HG03571 (cell line): ENCODE measurements at regions not wholly inside any gene's neighbourhood (a gene's known extent, or its start where the extent isn't known, plus 50 kb on each side); places are given as distances from the start of the nearest gene placed in this dataset.

Source experiments
- ATAC-seq: cut with Tn5 transposase; IDR thresholded peaks from one replicate; pipeline ENCODE4 v1.9.1; 2021; ENCODE audit not compliant: unreplicated experiment

- ATAC-seq: no peak
Observed at GRCh38 chr10:131842351-131843088, 58.3 kb upstream of the PPP2R2D start.

GRCh38 chr10:131843089-131843595, 57.7 kb upstream of the PPP2R2D start:
- ATAC-seq: no peak

- no peak for ATAC-seq
Observed at GRCh38 chr10:131843881-131844284, 56.9 kb upstream of the PPP2R2D start.

GRCh38 chr10:131844529-131845084, 56.2 kb upstream of the PPP2R2D start:
- ATAC-seq: no peak

- no peak for ATAC-seq
Observed at GRCh38 chr10:131845505-131846239, 55.1 kb upstream of the PPP2R2D start.

- ATAC-seq: no peak
Observed at GRCh38 chr10:131846240-131847101, 54.3 kb upstream of the PPP2R2D start.

GRCh38 chr10:131847241-131847783, 53.5 kb upstream of the PPP2R2D start:
- ATAC-seq: no peak

- no peak for ATAC-seq
Observed at GRCh38 chr10:131848296-131848695, 52.5 kb upstream of the PPP2R2D start.

GRCh38 chr10:131848741-131849590, 51.8 kb upstream of the PPP2R2D start:
- ATAC-seq: no peak

- ATAC-seq: no peak
Observed at GRCh38 chr10:131849591-131850382, 51.0 kb upstream of the PPP2R2D start.

GRCh38 chr10:131850383-131850870, 50.4 kb upstream of the PPP2R2D start:
- ATAC-seq: no peak
